ENCODE measurements at regions not wholly inside any gene's neighbourhood (a gene's known extent, or its start where the extent isn't known, plus 50 kb on each side); places are given as distances from the start of the nearest gene placed in this dataset.
"Not testable (repeated sequence)": the region's sequence is repeated elsewhere in the genome, so short reads cannot be mapped to it uniquely, and the experiment has no call there.

GRCh38 chr7:114082642-114083165, 163.9 kb upstream of the PPP1R3A start:
- no peak for TF ChIP-seq CTCF (IDR thresholded peaks at IDR 0.05; ENCODE audit: insufficient read depth, low read depth, low read length, missing control alignments)
- DNase-seq (ENCODE audit: low read depth) = peak; percentile 29
- H3K4me3 ChIP-seq (ENCODE audit: low read depth, low read length) = peak overlapping the region; percentile 87

GRCh38 chr7:114081606-114082425, 163.0 kb upstream of the PPP1R3A start:
- peak overlapping the region; percentile 87 for H3K4me3 ChIP-seq (ENCODE audit: low read depth, low read length)
- TF ChIP-seq CTCF (IDR thresholded peaks at IDR 0.05; ENCODE audit: insufficient read depth, low read depth, low read length, missing control alignments) = peak; percentile 52
- peak; percentile 66 for DNase-seq (ENCODE audit: low read depth)

- H3K4me3 ChIP-seq (ENCODE audit: low read depth, low read length); DNase-seq (ENCODE audit: low read depth): not testable (repeated sequence)
These were observed 158.3 kb upstream of the PPP1R3A start for GRCh38 chr7:114077158-114077524.

GRCh38 chr7:114076392-114077157, 157.8 kb upstream of the PPP1R3A start:
- H3K4me3 ChIP-seq (ENCODE audit: low read depth, low read length); DNase-seq (ENCODE audit: low read depth): not testable (repeated sequence)

GRCh38 chr7:114073701-114074100, 154.9 kb upstream of the PPP1R3A start:
- TF ChIP-seq CTCF (IDR thresholded peaks at IDR 0.05; ENCODE audit: insufficient read depth, low read depth, low read length, missing control alignments) = no peak
- no peak overlapping the region for H3K4me3 ChIP-seq (ENCODE audit: low read depth, low read length)
- no peak for DNase-seq (ENCODE audit: low read depth)

GRCh38 chr7:114070246-114070645, 151.4 kb upstream of the PPP1R3A start:
- no peak for TF ChIP-seq CTCF (IDR thresholded peaks at IDR 0.05; ENCODE audit: insufficient read depth, low read depth, low read length, missing control alignments)
- H3K4me3 ChIP-seq (ENCODE audit: low read depth, low read length) = no peak overlapping the region
- no peak for DNase-seq (ENCODE audit: low read depth)

GRCh38 chr7:114062810-114063209, 144.0 kb upstream of the PPP1R3A start:
- no peak overlapping the region for H3K4me3 ChIP-seq (ENCODE audit: low read depth, low read length)
- no peak for TF ChIP-seq CTCF (IDR thresholded peaks at IDR 0.05; ENCODE audit: insufficient read depth, low read depth, low read length, missing control alignments)
- DNase-seq (ENCODE audit: low read depth) = no peak

All from GM12865 (cell line).